ENCODE measurements at regions not wholly inside any gene's neighbourhood (a gene's known extent, or its start where the extent isn't known, plus 50 kb on each side); places are given as distances from the start of the nearest gene placed in this dataset.

GRCh38 chr10:105759669-105760068 is 1118.6 kb downstream of the SORCS3 start:
- TF ChIP-seq CTCF (optimal IDR thresholded peaks at IDR 0.05 in 1 of 3, IDR thresholded peaks at IDR 0.05 in 1 of 3, conservative IDR thresholded peaks at IDR 0.05 in 1 of 3; ENCODE audit: extremely low read depth in 1 of 3, insufficient read depth in 2 of 3, low read length in 3 of 3) (no peak), EZH2 (IDR thresholded peaks at IDR 0.05; ENCODE audit: low read length) (no peak)

All from keratinocyte (primary cell).